Ascending aorta (tissue), 2 donors: ENCODE measurements at regions not wholly inside any gene's neighbourhood (a gene's known extent, or its start where the extent isn't known, plus 50 kb on each side); places are given as distances from the start of the nearest gene placed in this dataset.

Experiments used
- DNase-seq, 2 donors: peaks; one replicate each; pipeline ENCODE4 v3.0.0-alpha.2; 2019; ENCODE audit warnings: low spot score in 2 of 2
- H3K27ac ChIP-seq, 2 donors: fragments of 200-600 bp; sonication (generic); one replicate each; pipeline ENCODE4 v1.5.1; 2016 to 2017; ENCODE audit warnings: mild to moderate bottlenecking in 1 of 2
- H3K27me3 ChIP-seq: fragments of 200-600 bp; sonication (generic); one replicate; pipeline ENCODE4 v1.5.1; 2017
- H3K36me3 ChIP-seq, 2 donors: fragments of 200-600 bp; sonication (generic); one replicate each; pipeline ENCODE4 v1.5.1; 2016
- H3K4me1 ChIP-seq, 2 donors: fragments of 200-600 bp; sonication (generic); one replicate each; pipeline ENCODE4 v1.5.1; 2016 to 2017; ENCODE audit warnings: mild to moderate bottlenecking in 1 of 2
- H3K4me3 ChIP-seq, 2 donors: fragments of 200-600 bp; sonication (generic); one replicate each; pipeline ENCODE4 v1.5.1; 2016 to 2017; ENCODE audit warnings: mild to moderate bottlenecking in 1 of 2
- H3K9me3 ChIP-seq, 2 donors: fragments of 200-600 bp; sonication (generic); one replicate each; pipeline ENCODE4 v1.5.1; 2016
- CTCF ChIP-seq, 3 experiments: fragments of 200-600 bp in 2 of 3; fragments of 450-650 bp in 1 of 3; sonication (generic) in 2 of 3; IDR thresholded peaks; one replicate each; pipeline ENCODE4 v1.5.1; 2016 to 2019; ENCODE audit warnings: antibody characterized with exemption in 3 of 3, mild to moderate bottlenecking in 1 of 3, moderate library complexity in 1 of 3
- intact Hi-C: fragments of 100-400 bp; cut with DNase I; formaldehyde crosslinking; loops from one replicate; pipeline ENCODE4 v1.15.1; 2023

GRCh38 chr12:77601069-77601468 lies 229.6 kb upstream of the NAV3 start:
- Histone ChIP-seq H3K27me3 (no peaks in the 10 kb centered on the region), H3K4me1 (no peaks in the 10 kb centered on the region), H3K4me3 (no peak overlapping the region), H3K36me3 (no peaks in the 10 kb centered on the region), H3K27ac (no peak overlapping the region), H3K9me3 (no peaks in the 10 kb centered on the region)
- no peak for DNase-seq
- no peak for TF ChIP-seq CTCF (IDR thresholded peaks at IDR 0.05)
- intact Hi-C loops: no loop called here

- Histone ChIP-seq H3K36me3 (no peaks in the 10 kb centered on the region), H3K4me3 (no peak overlapping the region), H3K27me3 (no peaks in the 10 kb centered on the region), H3K4me1 (no peaks in the 10 kb centered on the region), H3K27ac (no peak overlapping the region), H3K9me3 (no peaks in the 10 kb centered on the region)
- TF ChIP-seq CTCF (IDR thresholded peaks at IDR 0.05): no peak
- intact Hi-C loops: no loop called here
- DNase-seq: no peak
These were observed 230.2 kb upstream of the NAV3 start for GRCh38 chr12:77600468-77600843.

GRCh38 chr12:77599782-77600467 lies 230.8 kb upstream of the NAV3 start:
- intact Hi-C loops: no loop called here

GRCh38 chr12:77594366-77594765 lies 236.3 kb upstream of the NAV3 start:
- Histone ChIP-seq H3K4me3 (no peak overlapping the region), H3K4me1 (no peaks in the 10 kb centered on the region), H3K36me3 (no peaks in the 10 kb centered on the region), H3K27ac (no peak overlapping the region), H3K9me3 (no peaks in the 10 kb centered on the region), H3K27me3 (no peaks in the 10 kb centered on the region)
- no peak for DNase-seq
- intact Hi-C loops: no loop called here
- TF ChIP-seq CTCF (IDR thresholded peaks at IDR 0.05): no peak

More at GRCh38 chr12:77599782-77600467, 230.8 kb upstream of the NAV3 start:
- Histone ChIP-seq H3K9me3 (no peaks in the 10 kb centered on the region), H3K27me3 (no peaks in the 10 kb centered on the region), H3K27ac (no peak overlapping the region), H3K4me1 (no peaks in the 10 kb centered on the region), H3K4me3 (no peak overlapping the region), H3K36me3 (no peaks in the 10 kb centered on the region)
- no peak for DNase-seq
- TF ChIP-seq CTCF (IDR thresholded peaks at IDR 0.05): no peak

GRCh38 chr12:77592836-77593235 lies 237.9 kb upstream of the NAV3 start:
- Histone ChIP-seq H3K27me3 (no peaks in the 10 kb centered on the region), H3K27ac (no peak overlapping the region), H3K4me1 (no peaks in the 10 kb centered on the region), H3K36me3 (no peaks in the 10 kb centered on the region), H3K4me3 (no peak overlapping the region), H3K9me3 (no peaks in the 10 kb centered on the region)
- no peak for DNase-seq
- TF ChIP-seq CTCF (IDR thresholded peaks at IDR 0.05): no peak
- intact Hi-C loops: no loop called here
